HCT116 (cell line): ENCODE measurements at regions not wholly inside any gene's neighbourhood (a gene's known extent, or its start where the extent isn't known, plus 50 kb on each side); places are given as distances from the start of the nearest gene placed in this dataset.

ENCODE experiments used
- EZH2 ChIP-seq: fragments of 200-600 bp; sonication (generic); IDR thresholded peaks from 2 replicates; pipeline ENCODE4 v1.6.1; 2017; ENCODE audit warnings: antibody characterized with exemption, mixed run types
- JUND ChIP-seq: IDR thresholded peaks from 2 replicates; pipeline ENCODE4 v1.6.1; 2012
- POLR2A ChIP-seq: IDR thresholded peaks from 2 replicates; pipeline ENCODE4 v1.7.0; 2011; ENCODE audit warnings: borderline replicate concordance; ENCODE audit not compliant: insufficient read depth, insufficient read length; ENCODE audit errors: extremely low read depth
- POLR2AphosphoS5 ChIP-seq: IDR thresholded peaks from 2 replicates; pipeline ENCODE4 v1.6.1; 2011; ENCODE audit warnings: mild to moderate bottlenecking, low read depth, low read length, moderate library complexity
- RAD21 ChIP-seq: IDR thresholded peaks from 2 replicates; pipeline ENCODE4 v1.6.1; 2012; ENCODE audit warnings: low read depth, mild to moderate bottlenecking
- TCF7L2 ChIP-seq: IDR thresholded peaks from 2 replicates; pipeline ENCODE4 v1.7.0; 2011; ENCODE audit warnings: borderline replicate concordance, inconsistent platforms; ENCODE audit not compliant: insufficient read depth, insufficient read length; ENCODE audit errors: extremely low read depth
- YY1 ChIP-seq: IDR thresholded peaks from 2 replicates; pipeline ENCODE4 v1.6.1; 2011; ENCODE audit warnings: low read length, low read depth, moderate library complexity, mild to moderate bottlenecking; ENCODE audit not compliant: insufficient replicate concordance; ENCODE audit errors: extremely low read depth
- TF ChIP-seq, protein P1 (sequence below), 3 experiments: fragments of 200-600 bp in 1 of 3; sonication (generic) in 1 of 3; IDR thresholded peaks in 2 of 3; conservative IDR thresholded peaks in 1 of 3; 2 replicates each; pipeline ENCODE4 v1.5.1; 2012 to 2017; ENCODE audit warnings: low read depth in 2 of 3, low read length in 2 of 3, antibody characterized with exemption in 1 of 3, borderline replicate concordance in 1 of 3, control low read depth in 1 of 3, mild to moderate bottlenecking in 1 of 3, mixed read lengths in 1 of 3, mixed run types in 1 of 3, moderate library complexity in 1 of 3; ENCODE audit not compliant: insufficient read depth in 1 of 3
- TF ChIP-seq, protein P2 (sequence below): IDR thresholded peaks from 2 replicates; pipeline ENCODE4 v1.6.1; 2012
- TF ChIP-seq, protein P3 (sequence below): IDR thresholded peaks from 2 replicates; pipeline ENCODE4 v1.6.1; 2012; ENCODE audit warnings: low read depth

DNA sequence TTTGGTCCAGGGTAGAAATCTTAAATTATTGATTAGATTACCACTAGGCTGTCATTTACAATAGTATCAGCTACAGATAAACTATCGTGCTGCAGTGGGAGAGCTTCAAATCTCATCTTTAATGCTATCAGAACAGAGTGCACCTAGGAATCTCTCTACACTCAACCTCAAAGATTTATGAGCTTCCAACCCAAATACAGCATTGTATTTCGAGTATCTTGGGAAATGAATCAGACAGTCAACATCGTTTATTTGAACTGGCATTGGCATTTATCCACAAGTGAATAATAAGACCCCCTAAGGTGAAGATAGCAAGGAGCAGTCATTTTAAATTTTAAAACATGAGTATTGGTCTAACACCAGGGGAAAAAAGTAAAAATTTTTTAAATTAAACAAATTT is 1203.2 kb downstream of the CDH12 start:
- no peak for TF ChIP-seq EZH2
- no peak for TF ChIP-seq POLR2A
- TF ChIP-seq JUND, result no peak
- no peak for TF ChIP-seq POLR2AphosphoS5
- TF ChIP-seq, protein P1, sequence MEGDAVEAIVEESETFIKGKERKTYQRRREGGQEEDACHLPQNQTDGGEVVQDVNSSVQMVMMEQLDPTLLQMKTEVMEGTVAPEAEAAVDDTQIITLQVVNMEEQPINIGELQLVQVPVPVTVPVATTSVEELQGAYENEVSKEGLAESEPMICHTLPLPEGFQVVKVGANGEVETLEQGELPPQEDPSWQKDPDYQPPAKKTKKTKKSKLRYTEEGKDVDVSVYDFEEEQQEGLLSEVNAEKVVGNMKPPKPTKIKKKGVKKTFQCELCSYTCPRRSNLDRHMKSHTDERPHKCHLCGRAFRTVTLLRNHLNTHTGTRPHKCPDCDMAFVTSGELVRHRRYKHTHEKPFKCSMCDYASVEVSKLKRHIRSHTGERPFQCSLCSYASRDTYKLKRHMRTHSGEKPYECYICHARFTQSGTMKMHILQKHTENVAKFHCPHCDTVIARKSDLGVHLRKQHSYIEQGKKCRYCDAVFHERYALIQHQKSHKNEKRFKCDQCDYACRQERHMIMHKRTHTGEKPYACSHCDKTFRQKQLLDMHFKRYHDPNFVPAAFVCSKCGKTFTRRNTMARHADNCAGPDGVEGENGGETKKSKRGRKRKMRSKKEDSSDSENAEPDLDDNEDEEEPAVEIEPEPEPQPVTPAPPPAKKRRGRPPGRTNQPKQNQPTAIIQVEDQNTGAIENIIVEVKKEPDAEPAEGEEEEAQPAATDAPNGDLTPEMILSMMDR (IDR thresholded peaks at IDR 0.05 in 2 of 3, conservative IDR thresholded peaks at IDR 0.05 in 1 of 3; ENCODE audit: borderline replicate concordance in 1 of 3, insufficient read depth in 1 of 3, low read depth in 2 of 3, low read length in 2 of 3), result no peak
- no peak for TF ChIP-seq RAD21
- TF ChIP-seq, protein P2, sequence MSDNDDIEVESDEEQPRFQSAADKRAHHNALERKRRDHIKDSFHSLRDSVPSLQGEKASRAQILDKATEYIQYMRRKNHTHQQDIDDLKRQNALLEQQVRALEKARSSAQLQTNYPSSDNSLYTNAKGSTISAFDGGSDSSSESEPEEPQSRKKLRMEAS, result no peak
- TF ChIP-seq, protein P3, sequence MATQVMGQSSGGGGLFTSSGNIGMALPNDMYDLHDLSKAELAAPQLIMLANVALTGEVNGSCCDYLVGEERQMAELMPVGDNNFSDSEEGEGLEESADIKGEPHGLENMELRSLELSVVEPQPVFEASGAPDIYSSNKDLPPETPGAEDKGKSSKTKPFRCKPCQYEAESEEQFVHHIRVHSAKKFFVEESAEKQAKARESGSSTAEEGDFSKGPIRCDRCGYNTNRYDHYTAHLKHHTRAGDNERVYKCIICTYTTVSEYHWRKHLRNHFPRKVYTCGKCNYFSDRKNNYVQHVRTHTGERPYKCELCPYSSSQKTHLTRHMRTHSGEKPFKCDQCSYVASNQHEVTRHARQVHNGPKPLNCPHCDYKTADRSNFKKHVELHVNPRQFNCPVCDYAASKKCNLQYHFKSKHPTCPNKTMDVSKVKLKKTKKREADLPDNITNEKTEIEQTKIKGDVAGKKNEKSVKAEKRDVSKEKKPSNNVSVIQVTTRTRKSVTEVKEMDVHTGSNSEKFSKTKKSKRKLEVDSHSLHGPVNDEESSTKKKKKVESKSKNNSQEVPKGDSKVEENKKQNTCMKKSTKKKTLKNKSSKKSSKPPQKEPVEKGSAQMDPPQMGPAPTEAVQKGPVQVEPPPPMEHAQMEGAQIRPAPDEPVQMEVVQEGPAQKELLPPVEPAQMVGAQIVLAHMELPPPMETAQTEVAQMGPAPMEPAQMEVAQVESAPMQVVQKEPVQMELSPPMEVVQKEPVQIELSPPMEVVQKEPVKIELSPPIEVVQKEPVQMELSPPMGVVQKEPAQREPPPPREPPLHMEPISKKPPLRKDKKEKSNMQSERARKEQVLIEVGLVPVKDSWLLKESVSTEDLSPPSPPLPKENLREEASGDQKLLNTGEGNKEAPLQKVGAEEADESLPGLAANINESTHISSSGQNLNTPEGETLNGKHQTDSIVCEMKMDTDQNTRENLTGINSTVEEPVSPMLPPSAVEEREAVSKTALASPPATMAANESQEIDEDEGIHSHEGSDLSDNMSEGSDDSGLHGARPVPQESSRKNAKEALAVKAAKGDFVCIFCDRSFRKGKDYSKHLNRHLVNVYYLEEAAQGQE, result no peak
- no peak for TF ChIP-seq YY1
- no peak for TF ChIP-seq TCF7L2
